ENCODE measurements at regions not wholly inside any gene's neighbourhood (a gene's known extent, or its start where the extent isn't known, plus 50 kb on each side); places are given as distances from the start of the nearest gene placed in this dataset.

DNA sequence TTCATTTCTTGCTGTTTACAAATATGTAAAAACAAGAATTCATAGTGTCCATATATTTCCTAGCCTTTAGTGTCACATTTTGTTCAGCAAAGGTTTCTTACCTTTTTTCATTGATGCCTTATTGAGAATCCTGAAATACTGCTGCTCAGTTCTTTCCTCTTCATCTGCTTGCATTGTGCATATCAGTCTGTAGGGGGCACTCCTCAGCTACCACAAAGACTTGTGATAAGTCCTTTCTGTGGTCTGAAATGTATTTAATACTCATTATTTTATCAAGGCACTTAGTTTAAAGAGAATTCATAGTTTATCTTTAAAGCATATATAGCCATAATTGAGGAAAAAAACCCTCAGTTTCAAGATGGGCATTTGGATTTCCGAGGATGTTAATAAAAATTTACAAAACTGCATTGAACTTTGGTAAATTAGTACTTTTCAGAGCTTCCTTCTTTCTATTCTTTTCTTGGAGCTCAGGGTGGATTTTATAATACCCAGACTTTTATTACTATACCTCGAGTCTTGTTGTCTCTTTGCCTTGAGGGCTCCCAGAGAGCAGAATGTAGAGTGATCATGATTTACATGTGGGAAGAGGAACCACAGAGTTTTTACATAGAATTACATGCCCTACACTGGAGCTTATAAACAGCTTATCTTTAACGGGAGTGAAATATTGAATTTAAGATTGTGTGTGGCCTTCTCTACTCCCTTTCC is 570.1 kb downstream of the PLCL1 start:
- Histone ChIP-seq H3K9me3 (ENCODE audit: control insufficient read depth in 2 of 2, insufficient read depth in 1 of 2, low read length in 1 of 2) (no peaks in the 10 kb centered on the region), H3K27ac (ENCODE audit: low read depth in 1 of 2, low read length in 1 of 2) (no peak overlapping the region), H3K4me1 (ENCODE audit: control insufficient read depth in 2 of 2, insufficient read depth in 2 of 2, low read length in 2 of 2) (no peaks in the 10 kb centered on the region), H3K4me3 (ENCODE audit: low read length in 2 of 2) (no peak overlapping the region), H3K27me3 (ENCODE audit: control insufficient read depth in 2 of 2, insufficient read depth in 1 of 2, low read length in 1 of 2) (no peaks in the 10 kb centered on the region), H3K36me3 (ENCODE audit: control insufficient read depth in 2 of 2, insufficient read depth in 2 of 2, low read length in 1 of 2) (no peaks in the 10 kb centered on the region)
- 49% methylated on average over 3 of the region's 3 CpGs for WGBS
- DNase-seq (ENCODE audit: low read depth in 6 of 9, low spot score in 9 of 9) = peak in 4 of 9 donors; percentile 2 to 43 (median 8)

DNA sequence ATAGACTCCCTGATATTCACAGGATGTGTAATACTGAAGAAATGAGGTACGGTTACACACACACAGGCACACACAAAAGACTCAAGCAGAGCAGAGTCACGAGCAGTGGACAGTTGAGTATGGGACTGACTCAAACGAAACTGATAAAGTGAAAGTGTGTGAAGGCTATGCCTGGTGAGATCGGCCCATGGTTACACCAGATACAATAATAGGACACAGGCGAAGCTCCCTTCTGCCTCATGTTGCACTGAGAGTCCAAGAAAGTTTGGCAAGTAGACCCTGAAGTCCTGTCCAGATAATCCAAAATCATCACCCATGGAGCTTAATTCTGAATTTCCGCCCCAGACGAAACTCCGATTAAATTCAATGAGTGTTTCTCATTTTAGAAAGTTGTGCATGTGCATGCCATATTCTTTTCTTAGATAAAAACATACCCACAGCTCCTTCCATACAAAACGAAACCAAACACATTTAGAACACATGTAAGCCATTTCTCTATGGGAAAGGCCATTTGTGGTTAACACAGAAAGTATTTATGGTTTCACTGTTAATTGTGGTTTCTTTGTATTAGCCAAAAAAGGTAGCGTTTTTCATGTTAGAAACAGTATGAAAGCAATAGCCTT is 567.6 kb downstream of the PLCL1 start:
- no peak overlapping the region for H3K4me3 ChIP-seq (ENCODE audit: low read length in 2 of 2)
- H3K36me3 ChIP-seq (ENCODE audit: control insufficient read depth in 2 of 2, insufficient read depth in 2 of 2, low read length in 1 of 2) = no peaks in the 10 kb centered on the region
- H3K27me3 ChIP-seq (ENCODE audit: control insufficient read depth in 2 of 2, insufficient read depth in 1 of 2, low read length in 1 of 2) = no peaks in the 10 kb centered on the region
- no peaks in the 10 kb centered on the region for H3K4me1 ChIP-seq (ENCODE audit: control insufficient read depth in 2 of 2, insufficient read depth in 2 of 2, low read length in 2 of 2)
- H3K9me3 ChIP-seq (ENCODE audit: control insufficient read depth in 2 of 2, insufficient read depth in 1 of 2, low read length in 1 of 2) = no peaks in the 10 kb centered on the region
- WGBS = 75% methylated on average over 10 of the region's 10 CpGs
- DNase-seq (ENCODE audit: low read depth in 6 of 9, low spot score in 9 of 9) = peak in 1 of 9 donors; percentile 27
- no peak overlapping the region for H3K27ac ChIP-seq (ENCODE audit: low read depth in 1 of 2, low read length in 1 of 2)

DNA sequence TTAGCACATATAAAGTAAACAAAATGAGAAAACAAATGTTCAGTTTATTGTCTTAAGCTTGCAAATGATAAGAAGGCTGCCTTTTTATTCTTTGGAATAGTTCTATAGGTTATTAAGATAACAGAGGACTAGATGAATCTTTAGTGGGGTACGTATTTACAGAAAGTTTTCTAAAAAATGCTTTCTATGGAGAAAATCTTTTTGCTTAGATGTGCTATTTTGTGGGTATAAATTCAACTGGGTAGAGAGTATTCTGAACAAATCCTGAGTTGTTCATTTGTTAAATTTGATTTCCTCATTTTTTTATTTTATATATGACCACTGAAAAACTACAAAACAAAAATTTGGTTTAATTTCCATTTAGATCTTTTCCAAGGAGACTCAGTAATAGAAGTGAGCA is 566.9 kb downstream of the PLCL1 start:
- Histone ChIP-seq H3K4me3 (ENCODE audit: low read length in 2 of 2) (no peak overlapping the region), H3K27me3 (ENCODE audit: control insufficient read depth in 2 of 2, insufficient read depth in 1 of 2, low read length in 1 of 2) (no peaks in the 10 kb centered on the region), H3K9me3 (ENCODE audit: control insufficient read depth in 2 of 2, insufficient read depth in 1 of 2, low read length in 1 of 2) (no peaks in the 10 kb centered on the region), H3K27ac (ENCODE audit: low read depth in 1 of 2, low read length in 1 of 2) (no peak overlapping the region), H3K36me3 (ENCODE audit: control insufficient read depth in 2 of 2, insufficient read depth in 2 of 2, low read length in 1 of 2) (no peaks in the 10 kb centered on the region), H3K4me1 (ENCODE audit: control insufficient read depth in 2 of 2, insufficient read depth in 2 of 2, low read length in 2 of 2) (no peaks in the 10 kb centered on the region)
- no peak for DNase-seq (ENCODE audit: low read depth in 6 of 9, low spot score in 9 of 9)
- WGBS = 99% methylated on average over 1 of the region's 1 CpG

DNA sequence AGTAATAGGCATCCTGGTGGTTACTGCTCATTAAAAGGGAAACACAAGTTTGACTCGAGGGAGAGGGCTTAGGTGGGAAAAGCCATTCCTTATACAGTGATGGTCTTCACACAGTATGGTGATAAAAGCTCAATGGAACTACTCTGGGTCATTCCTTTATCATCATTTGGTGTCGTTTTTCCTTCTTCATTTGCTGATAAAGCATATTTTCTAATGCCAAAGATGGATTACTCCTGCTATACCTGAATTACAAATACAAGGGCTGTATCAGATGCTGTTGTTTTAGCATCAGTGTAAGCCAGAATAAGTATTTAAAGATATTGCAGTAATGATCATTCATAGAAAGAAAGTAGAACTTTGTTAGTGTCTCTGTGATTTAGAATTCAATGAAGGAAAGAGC is 563.7 kb downstream of the PLCL1 start:
- H3K27me3 ChIP-seq (ENCODE audit: control insufficient read depth in 2 of 2, insufficient read depth in 1 of 2, low read length in 1 of 2) = no peaks in the 10 kb centered on the region
- no peak overlapping the region for H3K27ac ChIP-seq (ENCODE audit: low read depth in 1 of 2, low read length in 1 of 2)
- no peak for DNase-seq (ENCODE audit: low read depth in 6 of 9, low spot score in 9 of 9)
- H3K36me3 ChIP-seq (ENCODE audit: control insufficient read depth in 2 of 2, insufficient read depth in 2 of 2, low read length in 1 of 2) = no peaks in the 10 kb centered on the region
- no peak overlapping the region for H3K4me3 ChIP-seq (ENCODE audit: low read length in 2 of 2)
- WGBS = 78% methylated on average over 2 of the region's 2 CpGs
- H3K9me3 ChIP-seq (ENCODE audit: control insufficient read depth in 2 of 2, insufficient read depth in 1 of 2, low read length in 1 of 2) = no peaks in the 10 kb centered on the region
- no peaks in the 10 kb centered on the region for H3K4me1 ChIP-seq (ENCODE audit: control insufficient read depth in 2 of 2, insufficient read depth in 2 of 2, low read length in 2 of 2)

DNA sequence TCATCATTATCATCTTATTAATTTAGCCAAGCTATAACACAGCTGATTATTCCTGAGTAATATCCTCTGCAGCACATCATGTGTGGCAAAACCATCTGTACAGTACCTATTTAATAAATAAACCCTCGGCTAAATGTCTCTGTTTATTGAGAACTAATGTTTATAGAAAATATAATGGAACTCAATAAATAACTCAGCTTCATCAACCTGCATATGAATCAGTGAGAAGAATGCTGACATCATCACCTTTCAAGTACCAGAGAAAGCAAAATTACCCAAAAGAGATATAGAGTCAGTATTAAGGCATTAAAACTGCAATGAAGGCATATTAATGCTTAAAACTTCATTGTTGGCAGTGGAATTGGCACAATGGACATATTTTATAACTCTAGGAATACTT is 558.3 kb downstream of the PLCL1 start:
- no peak for DNase-seq (ENCODE audit: low read depth in 6 of 9, low spot score in 9 of 9)
- 98% methylated on average over 1 of the region's 1 CpG for WGBS
- Histone ChIP-seq H3K9me3 (ENCODE audit: control insufficient read depth in 2 of 2, insufficient read depth in 1 of 2, low read length in 1 of 2) (no peaks in the 10 kb centered on the region), H3K27ac (ENCODE audit: low read depth in 1 of 2, low read length in 1 of 2) (no peak overlapping the region), H3K4me1 (ENCODE audit: control insufficient read depth in 2 of 2, insufficient read depth in 2 of 2, low read length in 2 of 2) (no peaks in the 10 kb centered on the region), H3K36me3 (ENCODE audit: control insufficient read depth in 2 of 2, insufficient read depth in 2 of 2, low read length in 1 of 2) (no peaks in the 10 kb centered on the region), H3K4me3 (ENCODE audit: low read length in 2 of 2) (no peak overlapping the region), H3K27me3 (ENCODE audit: control insufficient read depth in 2 of 2, insufficient read depth in 1 of 2, low read length in 1 of 2) (no peaks in the 10 kb centered on the region)

DNA sequence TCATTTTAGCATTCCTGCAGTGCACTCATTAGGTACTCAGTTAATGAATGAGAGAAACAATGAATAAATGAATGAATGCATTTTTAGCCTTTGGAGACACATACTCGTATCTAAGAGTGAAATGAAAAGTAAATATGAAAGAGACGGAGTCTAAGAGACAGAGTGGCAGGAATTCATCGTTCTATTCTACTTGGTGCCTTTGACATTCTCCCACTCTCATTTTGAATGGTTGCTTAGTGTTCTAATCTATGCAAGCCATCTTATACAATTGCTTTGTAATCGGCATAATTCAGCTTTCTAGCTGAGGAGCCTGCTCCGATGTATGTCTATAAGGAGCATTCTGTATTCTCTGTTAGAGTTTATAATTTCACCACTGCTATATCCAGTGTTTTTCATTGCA is 554.9 kb downstream of the PLCL1 start:
- H3K27me3 ChIP-seq (ENCODE audit: control insufficient read depth in 2 of 2, insufficient read depth in 1 of 2, low read length in 1 of 2) = no peaks in the 10 kb centered on the region
- no peak for DNase-seq (ENCODE audit: low read depth in 6 of 9, low spot score in 9 of 9)
- H3K4me1 ChIP-seq (ENCODE audit: control insufficient read depth in 2 of 2, insufficient read depth in 2 of 2, low read length in 2 of 2) = no peaks in the 10 kb centered on the region
- WGBS = 95% methylated on average over 5 of the region's 5 CpGs
- no peaks in the 10 kb centered on the region for H3K36me3 ChIP-seq (ENCODE audit: control insufficient read depth in 2 of 2, insufficient read depth in 2 of 2, low read length in 1 of 2)
- H3K27ac ChIP-seq (ENCODE audit: low read depth in 1 of 2, low read length in 1 of 2) = no peak overlapping the region
- H3K9me3 ChIP-seq (ENCODE audit: control insufficient read depth in 2 of 2, insufficient read depth in 1 of 2, low read length in 1 of 2) = no peaks in the 10 kb centered on the region
- no peak overlapping the region for H3K4me3 ChIP-seq (ENCODE audit: low read length in 2 of 2)

DNA sequence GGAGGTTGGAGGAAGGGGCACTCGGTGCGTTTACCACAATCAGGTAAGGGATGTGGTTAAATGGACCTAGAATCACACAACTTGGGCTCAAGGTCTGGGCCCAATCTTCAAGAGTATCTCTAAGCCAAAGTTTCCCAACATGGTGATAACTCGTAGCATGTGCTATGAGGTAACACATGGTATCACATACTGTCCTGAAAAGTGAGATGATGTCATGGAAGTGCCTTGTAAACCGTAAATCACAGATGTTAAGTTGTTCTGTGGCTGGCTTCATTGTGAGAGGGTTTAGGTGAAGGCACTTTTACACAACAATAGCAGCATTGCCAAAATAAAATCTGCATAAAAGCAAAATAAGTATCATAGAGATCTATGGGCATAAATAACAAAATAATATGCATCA is 551.8 kb downstream of the PLCL1 start:
- no peak for DNase-seq (ENCODE audit: low read depth in 6 of 9, low spot score in 9 of 9)
- no peaks in the 10 kb centered on the region for H3K9me3 ChIP-seq (ENCODE audit: control insufficient read depth in 2 of 2, insufficient read depth in 1 of 2, low read length in 1 of 2)
- no peaks in the 10 kb centered on the region for H3K36me3 ChIP-seq (ENCODE audit: control insufficient read depth in 2 of 2, insufficient read depth in 2 of 2, low read length in 1 of 2)
- WGBS = 93% methylated on average over 4 of the region's 4 CpGs
- no peak overlapping the region for H3K27ac ChIP-seq (ENCODE audit: low read depth in 1 of 2, low read length in 1 of 2)
- no peaks in the 10 kb centered on the region for H3K27me3 ChIP-seq (ENCODE audit: control insufficient read depth in 2 of 2, insufficient read depth in 1 of 2, low read length in 1 of 2)
- no peaks in the 10 kb centered on the region for H3K4me1 ChIP-seq (ENCODE audit: control insufficient read depth in 2 of 2, insufficient read depth in 2 of 2, low read length in 2 of 2)
- no peak overlapping the region for H3K4me3 ChIP-seq (ENCODE audit: low read length in 2 of 2)

DNA sequence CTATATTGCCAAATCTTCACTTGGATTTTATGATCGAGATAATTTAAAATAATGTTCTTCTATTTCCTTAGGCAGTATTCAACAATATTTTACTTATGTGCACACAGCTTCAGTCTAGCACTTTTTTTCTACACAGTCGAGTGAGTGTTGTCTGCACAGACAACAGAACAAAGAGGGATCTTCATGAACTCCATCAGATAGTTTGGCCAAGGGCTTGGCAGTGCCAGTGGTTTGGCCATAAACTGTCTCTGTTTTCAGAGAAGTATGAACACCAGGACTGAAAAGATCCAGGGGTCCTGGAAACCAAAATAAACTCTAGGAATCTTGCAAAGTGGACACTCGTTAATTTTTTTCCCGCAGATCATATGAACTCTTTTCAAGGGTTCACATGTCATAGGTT is 547.3 kb downstream of the PLCL1 start:
- Histone ChIP-seq H3K27me3 (ENCODE audit: control insufficient read depth in 2 of 2, insufficient read depth in 1 of 2, low read length in 1 of 2) (no peaks in the 10 kb centered on the region), H3K4me3 (ENCODE audit: low read length in 2 of 2) (no peak overlapping the region), H3K9me3 (ENCODE audit: control insufficient read depth in 2 of 2, insufficient read depth in 1 of 2, low read length in 1 of 2) (no peaks in the 10 kb centered on the region), H3K27ac (ENCODE audit: low read depth in 1 of 2, low read length in 1 of 2) (no peak overlapping the region), H3K4me1 (ENCODE audit: control insufficient read depth in 2 of 2, insufficient read depth in 2 of 2, low read length in 2 of 2) (no peaks in the 10 kb centered on the region), H3K36me3 (ENCODE audit: control insufficient read depth in 2 of 2, insufficient read depth in 2 of 2, low read length in 1 of 2) (no peaks in the 10 kb centered on the region)
- DNase-seq (ENCODE audit: low read depth in 6 of 9, low spot score in 9 of 9) = no peak
- WGBS = 96% methylated on average over 4 of the region's 4 CpGs

DNA sequence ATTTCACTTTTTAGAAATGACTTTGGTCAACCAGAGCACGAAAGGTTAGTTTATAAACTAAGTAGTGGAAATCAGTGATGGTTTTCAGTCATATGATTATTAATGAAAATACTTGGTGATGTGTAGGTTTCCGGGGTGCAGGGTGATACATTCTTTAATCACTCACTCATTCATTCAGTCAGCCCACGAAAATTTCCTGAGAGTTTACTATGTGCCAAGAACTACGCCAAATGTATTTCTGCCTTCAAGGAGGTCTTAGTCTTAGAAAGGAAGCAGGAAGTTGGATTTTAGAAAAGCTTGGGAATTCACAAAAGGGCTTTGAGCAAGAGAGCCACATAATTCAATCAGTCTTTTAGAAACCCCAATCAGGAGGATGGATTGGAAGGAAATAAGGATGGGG is 543.6 kb downstream of the PLCL1 start:
- Histone ChIP-seq H3K27ac (ENCODE audit: low read depth in 1 of 2, low read length in 1 of 2) (no peak overlapping the region), H3K4me1 (ENCODE audit: control insufficient read depth in 2 of 2, insufficient read depth in 2 of 2, low read length in 2 of 2) (no peaks in the 10 kb centered on the region), H3K9me3 (ENCODE audit: control insufficient read depth in 2 of 2, insufficient read depth in 1 of 2, low read length in 1 of 2) (no peaks in the 10 kb centered on the region), H3K36me3 (ENCODE audit: control insufficient read depth in 2 of 2, insufficient read depth in 2 of 2, low read length in 1 of 2) (no peaks in the 10 kb centered on the region), H3K27me3 (ENCODE audit: control insufficient read depth in 2 of 2, insufficient read depth in 1 of 2, low read length in 1 of 2) (no peaks in the 10 kb centered on the region), H3K4me3 (ENCODE audit: low read length in 2 of 2) (no peak overlapping the region)
- DNase-seq (ENCODE audit: low read depth in 6 of 9, low spot score in 9 of 9) = no peak
- 94% methylated on average over 4 of the region's 4 CpGs for WGBS

Measured in thymus (tissue), 11 donors.